Liver (tissue), 8 donors: ENCODE measurements at regions not wholly inside any gene's neighbourhood (a gene's known extent, or its start where the extent isn't known, plus 50 kb on each side); places are given as distances from the start of the nearest gene placed in this dataset.

Experiments
- DNase-seq: peaks from one replicate; pipeline ENCODE4 v3.0.0-alpha.2; 2017; ENCODE audit warnings: low spot score
- H3K27ac ChIP-seq, 2 donors: one replicate each; pipeline ENCODE4 v1.7.0; 2013; ENCODE audit warnings: inconsistent platforms in 2 of 2, low read length in 2 of 2, control low read depth in 1 of 2, low read depth in 1 of 2, mild to moderate bottlenecking in 1 of 2
- H3K27me3 ChIP-seq, 4 donors: one replicate each; pipeline versions ENCODE4 v1.6.1 to v1.7.0; 2013; ENCODE audit warnings: low read length in 3 of 4, inconsistent platforms in 1 of 4, mild to moderate bottlenecking in 1 of 4, moderate library complexity in 1 of 4; ENCODE audit not compliant: control insufficient read depth in 4 of 4, insufficient read depth in 4 of 4
- H3K36me3 ChIP-seq, 4 donors: one replicate each; pipeline versions ENCODE4 v1.6.1 to v1.7.0; 2013; ENCODE audit warnings: low read length in 3 of 4, mild to moderate bottlenecking in 3 of 4, low read depth in 1 of 4, moderate library complexity in 1 of 4; ENCODE audit not compliant: control insufficient read depth in 4 of 4, insufficient read depth in 3 of 4
- H3K4me1 ChIP-seq, 4 donors: one replicate each; pipeline versions ENCODE4 v1.6.1 to v1.7.0; 2013; ENCODE audit warnings: low read length in 3 of 4, mild to moderate bottlenecking in 3 of 4, moderate library complexity in 1 of 4; ENCODE audit not compliant: control insufficient read depth in 4 of 4, insufficient read depth in 4 of 4
- H3K4me3 ChIP-seq, 3 donors: one replicate each; pipeline versions ENCODE4 v1.6.1 to v1.7.0; 2013; ENCODE audit warnings: low read length in 3 of 3, control low read depth in 1 of 3, low read depth in 1 of 3, mild to moderate bottlenecking in 1 of 3
- H3K9ac ChIP-seq, 2 donors: one replicate each; pipeline ENCODE4 v1.7.0; 2013; ENCODE audit warnings: low read length in 2 of 2, mild to moderate bottlenecking in 2 of 2, moderate library complexity in 2 of 2, control low read depth in 1 of 2, low read depth in 1 of 2
- H3K9me3 ChIP-seq, 4 donors: one replicate each; pipeline versions ENCODE4 v1.6.1 to v1.7.0; 2013; ENCODE audit warnings: low read length in 3 of 4; ENCODE audit not compliant: control insufficient read depth in 4 of 4
- ATF3 ChIP-seq: IDR thresholded peaks from 2 replicates; pipeline ENCODE4 v1.6.1; 2016; ENCODE audit warnings: antibody characterized with exemption
- CTCF ChIP-seq: fragments of 150-350 bp; IDR thresholded peaks from 2 replicates; pipeline ENCODE4 v1.5.1; 2017; ENCODE audit warnings: improper control_type of control experiment, low read depth, low read length; ENCODE audit not compliant: missing input control
- EGR1 ChIP-seq, 2 donors: IDR thresholded peaks; 2 replicates each; pipeline ENCODE4 v1.6.1; 2016 to 2018; ENCODE audit warnings: antibody characterized with exemption in 2 of 2, low read depth in 2 of 2
- FOXA1 ChIP-seq: IDR thresholded peaks from 2 replicates; pipeline ENCODE4 v1.6.1; 2016; ENCODE audit warnings: antibody characterized with exemption
- FOXA2 ChIP-seq: IDR thresholded peaks from 2 replicates; pipeline ENCODE4 v1.6.1; 2016; ENCODE audit warnings: antibody characterized with exemption
- GABPA ChIP-seq, 2 donors: IDR thresholded peaks in 1 of 2; conservative IDR thresholded peaks in 1 of 2; 2 replicates each; pipeline ENCODE4 v1.6.1; 2016; ENCODE audit warnings: antibody characterized with exemption in 2 of 2, mild to moderate bottlenecking in 1 of 2, moderate library complexity in 1 of 2
- HNF4A ChIP-seq, 2 donors: conservative IDR thresholded peaks; 2 replicates each; pipeline ENCODE4 v1.6.1; 2016; ENCODE audit warnings: antibody characterized with exemption in 2 of 2, mild to moderate bottlenecking in 2 of 2
- HNF4G ChIP-seq: IDR thresholded peaks from 2 replicates; pipeline ENCODE4 v1.6.1; 2016; ENCODE audit warnings: antibody characterized with exemption
- JUND ChIP-seq, 2 donors: IDR thresholded peaks; 2 replicates each; pipeline ENCODE4 v1.6.1; 2016; ENCODE audit warnings: antibody characterized with exemption in 2 of 2
- MAX ChIP-seq: IDR thresholded peaks from 2 replicates; pipeline ENCODE4 v1.6.1; 2016; ENCODE audit warnings: antibody characterized with exemption
- NR2F2 ChIP-seq: IDR thresholded peaks from 2 replicates; pipeline ENCODE4 v1.6.1; 2016; ENCODE audit warnings: antibody characterized with exemption
- RAD21 ChIP-seq, 2 donors: IDR thresholded peaks; 2 replicates each; pipeline ENCODE4 v1.6.1; 2016; ENCODE audit warnings: antibody characterized with exemption in 2 of 2, mild to moderate bottlenecking in 2 of 2
- REST ChIP-seq: IDR thresholded peaks from 2 replicates; pipeline ENCODE4 v1.6.1; 2016; ENCODE audit warnings: antibody characterized with exemption, mild to moderate bottlenecking
- RXRA ChIP-seq, 2 donors: IDR thresholded peaks; 2 replicates each; pipeline ENCODE4 v1.6.1; 2017 to 2018; ENCODE audit warnings: antibody characterized with exemption in 2 of 2, mild to moderate bottlenecking in 1 of 2
- SP1 ChIP-seq: IDR thresholded peaks from 2 replicates; pipeline ENCODE4 v1.6.1; 2018; ENCODE audit warnings: antibody characterized with exemption, mild to moderate bottlenecking
- TAF1 ChIP-seq: conservative IDR thresholded peaks from 2 replicates; pipeline ENCODE4 v1.6.1; 2016; ENCODE audit warnings: antibody characterized with exemption, mild to moderate bottlenecking
- ZBTB33 ChIP-seq: IDR thresholded peaks from 2 replicates; pipeline ENCODE4 v1.6.1; 2016; ENCODE audit warnings: antibody characterized with exemption
- WGBS: extraction: QIAGEN DNeasy Blood & Tissue Kit; methylation state at CpG from one replicate; pipeline ENCODE4 v1.1.7; 2013; 5-methylcytosine and 5-hydroxymethylcytosine counted together
- donor health status: healthy.
- donor health status: healthy.
- donor health status: healthy.
- donor health status: healthy.
- donor health status: healthy.

GRCh38 chr12:107360033-107360432 lies 266.7 kb upstream of the CRY1 start:
- Histone ChIP-seq H3K27ac (no peak overlapping the region), H3K4me1 (no peaks in the 10 kb centered on the region), H3K36me3 (no peaks in the 10 kb centered on the region), H3K27me3 (no peaks in the 10 kb centered on the region), H3K9me3 (peaks cover 0 to 3% (median 0%) of the 10 kb centered on the region in 4 donors), H3K9ac (no peak overlapping the region), H3K4me3 (no peak overlapping the region)
- DNase-seq: no peak
- TF ChIP-seq MAX (no peak), GABPA (IDR thresholded peaks at IDR 0.05 in 1 of 2, conservative IDR thresholded peaks at IDR 0.05 in 1 of 2) (no peak), HNF4A (conservative IDR thresholded peaks at IDR 0.05) (no peak), REST (no peak), CTCF (no peak), SP1 (no peak), RAD21 (IDR thresholded peaks at IDR 0.05) (no peak), EGR1 (IDR thresholded peaks at IDR 0.05; ENCODE audit: low read depth in 2 of 2) (no peak), ZBTB33 (no peak), JUND (IDR thresholded peaks at IDR 0.05) (no peak), FOXA2 (no peak), FOXA1 (no peak), RXRA (IDR thresholded peaks at IDR 0.05) (no peak), TAF1 (no peak), NR2F2 (no peak)

- no peak overlapping the region for H3K4me3 ChIP-seq
- H3K9me3 ChIP-seq: peaks cover 0 to 3% (median 0%) of the 10 kb centered on the region in 4 donors
- no peaks in the 10 kb centered on the region for H3K36me3 ChIP-seq
- no peak overlapping the region for H3K9ac ChIP-seq
- H3K27me3 ChIP-seq: no peaks in the 10 kb centered on the region
- DNase-seq: no peak
- 97% methylated on average over 2 of the region's 2 CpGs for WGBS
- no peak overlapping the region for H3K27ac ChIP-seq
- H3K4me1 ChIP-seq: no peaks in the 10 kb centered on the region
- TF ChIP-seq ATF3: no peak
- no peak for TF ChIP-seq EGR1 (IDR thresholded peaks at IDR 0.05; ENCODE audit: low read depth in 2 of 2)
- no peak for TF ChIP-seq ZBTB33
- TF ChIP-seq REST: no peak
- TF ChIP-seq GABPA (IDR thresholded peaks at IDR 0.05 in 1 of 2, conservative IDR thresholded peaks at IDR 0.05 in 1 of 2): no peak
- no peak for TF ChIP-seq RXRA (IDR thresholded peaks at IDR 0.05)
- TF ChIP-seq HNF4G: no peak
- TF ChIP-seq FOXA2: no peak
Measured at GRCh38 chr12:107360482-107360881, 267.1 kb upstream of the CRY1 start.
